BJ (cell line): ENCODE measurements at regions not wholly inside any gene's neighbourhood (a gene's known extent, or its start where the extent isn't known, plus 50 kb on each side); places are given as distances from the start of the nearest gene placed in this dataset.
"Not testable (repeated sequence)": the region's sequence is repeated elsewhere in the genome, so short reads cannot be mapped to it uniquely, and the experiment has no call there.

Experiments
- CTCF ChIA-PET: fragments of 350-600 bp; formaldehyde crosslinking; extraction: SDS; loops from one replicate; lab custom pipeline; 2021; ENCODE audit warnings: antibody characterized with exemption, inconsistent platforms; lab: Yijun Ruan, JAX
- POLR2A ChIA-PET: fragments of 300-600 bp; sonication (Branson Sonifier 250); formaldehyde crosslinking; extraction: SDS; loops from one replicate; lab custom pipeline; 2021; ENCODE audit warnings: antibody characterized with exemption; lab: Charles Lee
- DNase-seq: peaks from one replicate; pipeline ENCODE4 v3.0.0-alpha.2; 2011; ENCODE audit warnings: low read depth
- H3K27me3 ChIP-seq: 2 replicates; pipeline ENCODE4 v1.6.0; 2011; ENCODE audit warnings: low read length; ENCODE audit not compliant: control insufficient read depth, insufficient read depth
- H3K36me3 ChIP-seq: 2 replicates; pipeline ENCODE4 v1.5.1; 2011; ENCODE audit warnings: low read length; ENCODE audit not compliant: control insufficient read depth, insufficient read depth
- H3K4me3 ChIP-seq: 2 replicates; pipeline ENCODE4 v1.5.1; 2011; ENCODE audit warnings: low read depth, mild to moderate bottlenecking, control low read depth, low read length
- TF ChIP-seq, protein P1 (sequence below): IDR thresholded peaks from 2 replicates; pipeline ENCODE4 v1.5.1; 2011; ENCODE audit warnings: low read depth, mild to moderate bottlenecking, control low read depth, inconsistent platforms, low read length, moderate library complexity; ENCODE audit not compliant: insufficient read depth

GRCh38 chr1:64401285-64401684 is 68.6 kb upstream of the CACHD1 start:
- TF ChIP-seq, protein P1, sequence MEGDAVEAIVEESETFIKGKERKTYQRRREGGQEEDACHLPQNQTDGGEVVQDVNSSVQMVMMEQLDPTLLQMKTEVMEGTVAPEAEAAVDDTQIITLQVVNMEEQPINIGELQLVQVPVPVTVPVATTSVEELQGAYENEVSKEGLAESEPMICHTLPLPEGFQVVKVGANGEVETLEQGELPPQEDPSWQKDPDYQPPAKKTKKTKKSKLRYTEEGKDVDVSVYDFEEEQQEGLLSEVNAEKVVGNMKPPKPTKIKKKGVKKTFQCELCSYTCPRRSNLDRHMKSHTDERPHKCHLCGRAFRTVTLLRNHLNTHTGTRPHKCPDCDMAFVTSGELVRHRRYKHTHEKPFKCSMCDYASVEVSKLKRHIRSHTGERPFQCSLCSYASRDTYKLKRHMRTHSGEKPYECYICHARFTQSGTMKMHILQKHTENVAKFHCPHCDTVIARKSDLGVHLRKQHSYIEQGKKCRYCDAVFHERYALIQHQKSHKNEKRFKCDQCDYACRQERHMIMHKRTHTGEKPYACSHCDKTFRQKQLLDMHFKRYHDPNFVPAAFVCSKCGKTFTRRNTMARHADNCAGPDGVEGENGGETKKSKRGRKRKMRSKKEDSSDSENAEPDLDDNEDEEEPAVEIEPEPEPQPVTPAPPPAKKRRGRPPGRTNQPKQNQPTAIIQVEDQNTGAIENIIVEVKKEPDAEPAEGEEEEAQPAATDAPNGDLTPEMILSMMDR = no peak
- POLR2A ChIA-PET = no interaction called here
- H3K27me3 ChIP-seq = no peaks in the 10 kb centered on the region
- no peaks in the 10 kb centered on the region for H3K36me3 ChIP-seq
- CTCF ChIA-PET = interaction anchor here (0.6 kb wide), 1 partner anchor 13 kb away, joined by 3 read pairs; no protein-coding TSS in a partner anchor
- H3K4me3 ChIP-seq = no peak overlapping the region
- no peak for DNase-seq

DNA sequence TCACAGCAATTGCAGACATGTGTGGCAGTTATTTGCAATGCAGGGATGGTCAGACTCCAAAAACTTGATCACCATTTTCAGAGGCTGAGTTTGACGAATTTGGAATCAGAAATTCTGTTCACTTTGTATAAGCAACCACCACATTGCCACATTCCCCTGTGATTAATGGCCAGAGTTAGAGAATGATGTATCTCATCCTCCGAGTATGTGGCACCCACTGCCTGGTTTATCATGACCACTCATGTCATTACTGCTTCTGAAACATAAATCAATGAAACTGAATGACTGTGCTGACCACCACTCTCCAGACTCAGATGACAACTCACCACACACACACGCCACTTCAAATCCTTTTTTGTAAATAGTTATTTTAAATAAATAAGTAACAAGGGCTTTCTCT is 66.6 kb upstream of the CACHD1 start:
- H3K27me3 ChIP-seq = no peaks in the 10 kb centered on the region
- no peaks in the 10 kb centered on the region for H3K36me3 ChIP-seq
- CTCF ChIA-PET = interaction anchor here (1.0 kb wide), 1 partner anchor 134 kb away, joined by 3 read pairs; no protein-coding TSS in a partner anchor
- POLR2A ChIA-PET = no interaction called here
- H3K4me3 ChIP-seq = no peak overlapping the region
- TF ChIP-seq, protein P1 = no peak
- DNase-seq = peak; percentile 13

- no peaks in the 10 kb centered on the region for H3K36me3 ChIP-seq
- no peak for DNase-seq
- ChIA-PET CTCF (interaction anchor here (1.2 kb wide), 1 partner anchor 135 kb away, joined by 3 read pairs; no protein-coding TSS in a partner anchor), POLR2A (no interaction called here)
- TF ChIP-seq, protein P1 = no peak
- H3K27me3 ChIP-seq = no peaks in the 10 kb centered on the region
- no peak overlapping the region for H3K4me3 ChIP-seq
These were observed 65.7 kb upstream of the CACHD1 start for GRCh38 chr1:64404202-64404601.

GRCh38 chr1:64405833-64406232 is 64.1 kb upstream of the CACHD1 start:
- H3K4me3 ChIP-seq = no peak overlapping the region
- ChIA-PET CTCF (interaction anchor here (0.6 kb wide), 1 partner anchor 148 kb away, joined by 3 read pairs; no protein-coding TSS in a partner anchor), POLR2A (no interaction called here)
- TF ChIP-seq, protein P1 = no peak
- DNase-seq = no peak
- H3K36me3 ChIP-seq = no peaks in the 10 kb centered on the region
- H3K27me3 ChIP-seq = no peaks in the 10 kb centered on the region

GRCh38 chr1:64410217-64410616 is 59.7 kb upstream of the CACHD1 start:
- POLR2A ChIA-PET = no interaction called here
- no peaks in the 10 kb centered on the region for H3K36me3 ChIP-seq
- CTCF ChIA-PET = interaction anchor here (1.0 kb wide), 1 partner anchor 275 kb away, joined by 4 read pairs; no protein-coding TSS in a partner anchor
- no peaks in the 10 kb centered on the region for H3K27me3 ChIP-seq
- TF ChIP-seq, protein P1 = no peak
- no peak for DNase-seq
- no peak overlapping the region for H3K4me3 ChIP-seq

DNA sequence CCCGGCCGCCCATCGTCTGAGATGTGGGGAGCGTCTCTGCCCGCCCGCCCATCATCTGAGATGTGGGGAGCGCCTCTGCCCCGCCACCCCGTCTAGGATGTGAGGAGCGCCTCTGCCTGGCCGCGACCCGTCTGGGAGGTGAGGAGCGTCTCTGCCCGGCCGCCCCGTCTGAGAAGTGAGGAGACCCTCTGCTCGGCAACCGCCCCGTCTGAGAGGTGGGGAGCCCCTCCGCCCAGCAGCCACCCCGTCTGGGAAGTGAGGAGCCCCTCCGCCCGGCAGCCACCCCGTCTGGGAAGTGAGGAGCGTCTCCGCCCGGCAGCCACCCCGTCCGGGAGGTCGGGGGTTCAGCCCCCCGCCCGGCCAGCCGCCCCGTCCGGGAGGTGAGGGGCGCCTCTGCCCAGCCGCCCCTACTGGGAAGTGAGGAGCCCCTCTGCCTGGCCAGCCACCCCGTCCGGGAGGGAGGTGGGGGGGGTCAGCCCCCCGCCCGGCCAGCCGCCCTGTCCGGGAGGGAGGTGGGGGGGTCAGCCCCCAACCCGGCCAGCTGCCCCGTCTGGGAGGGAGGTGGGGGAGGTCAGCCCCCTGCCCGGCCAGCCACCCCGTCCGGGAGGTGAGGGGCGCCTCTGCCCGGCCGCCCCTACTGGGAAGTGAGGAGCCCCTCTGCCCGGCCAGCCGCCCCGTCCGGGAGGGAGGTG is 54.9 kb upstream of the CACHD1 start:
- DNase-seq, CTCF ChIA-PET, POLR2A ChIA-PET, H3K36me3 ChIP-seq, H3K4me3 ChIP-seq, H3K27me3 ChIP-seq: not testable (repeated sequence)
